Loucy (cell line): ENCODE measurements at regions not wholly inside any gene's neighbourhood (a gene's known extent, or its start where the extent isn't known, plus 50 kb on each side); places are given as distances from the start of the nearest gene placed in this dataset.

Source experiments
- EZH2phosphoT487 ChIP-seq: fragments of 200-600 bp; IDR thresholded peaks from 2 replicates; pipeline ENCODE4 v1.6.1; 2018; ENCODE audit warnings: antibody characterized with exemption, mild to moderate bottlenecking, moderate library complexity, borderline replicate concordance
- TF ChIP-seq, protein P1 (sequence below): fragments of 200-600 bp; sonication (generic); conservative IDR thresholded peaks from 2 replicates; pipeline ENCODE4 v1.5.1; 2014; ENCODE audit warnings: mild to moderate bottlenecking, antibody characterized with exemption, low read length

- TF ChIP-seq, protein P1, sequence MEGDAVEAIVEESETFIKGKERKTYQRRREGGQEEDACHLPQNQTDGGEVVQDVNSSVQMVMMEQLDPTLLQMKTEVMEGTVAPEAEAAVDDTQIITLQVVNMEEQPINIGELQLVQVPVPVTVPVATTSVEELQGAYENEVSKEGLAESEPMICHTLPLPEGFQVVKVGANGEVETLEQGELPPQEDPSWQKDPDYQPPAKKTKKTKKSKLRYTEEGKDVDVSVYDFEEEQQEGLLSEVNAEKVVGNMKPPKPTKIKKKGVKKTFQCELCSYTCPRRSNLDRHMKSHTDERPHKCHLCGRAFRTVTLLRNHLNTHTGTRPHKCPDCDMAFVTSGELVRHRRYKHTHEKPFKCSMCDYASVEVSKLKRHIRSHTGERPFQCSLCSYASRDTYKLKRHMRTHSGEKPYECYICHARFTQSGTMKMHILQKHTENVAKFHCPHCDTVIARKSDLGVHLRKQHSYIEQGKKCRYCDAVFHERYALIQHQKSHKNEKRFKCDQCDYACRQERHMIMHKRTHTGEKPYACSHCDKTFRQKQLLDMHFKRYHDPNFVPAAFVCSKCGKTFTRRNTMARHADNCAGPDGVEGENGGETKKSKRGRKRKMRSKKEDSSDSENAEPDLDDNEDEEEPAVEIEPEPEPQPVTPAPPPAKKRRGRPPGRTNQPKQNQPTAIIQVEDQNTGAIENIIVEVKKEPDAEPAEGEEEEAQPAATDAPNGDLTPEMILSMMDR: no peak
- TF ChIP-seq EZH2phosphoT487: no peak
Observed at GRCh38 chr10:10776363-10776762, 241.3 kb upstream of the CELF2 start.
